ENCODE measurements at regions not wholly inside any gene's neighbourhood (a gene's known extent, or its start where the extent isn't known, plus 50 kb on each side); places are given as distances from the start of the nearest gene placed in this dataset.
"Not testable (repeated sequence)": the region's sequence is repeated elsewhere in the genome, so short reads cannot be mapped to it uniquely, and the experiment has no call there.

DNA sequence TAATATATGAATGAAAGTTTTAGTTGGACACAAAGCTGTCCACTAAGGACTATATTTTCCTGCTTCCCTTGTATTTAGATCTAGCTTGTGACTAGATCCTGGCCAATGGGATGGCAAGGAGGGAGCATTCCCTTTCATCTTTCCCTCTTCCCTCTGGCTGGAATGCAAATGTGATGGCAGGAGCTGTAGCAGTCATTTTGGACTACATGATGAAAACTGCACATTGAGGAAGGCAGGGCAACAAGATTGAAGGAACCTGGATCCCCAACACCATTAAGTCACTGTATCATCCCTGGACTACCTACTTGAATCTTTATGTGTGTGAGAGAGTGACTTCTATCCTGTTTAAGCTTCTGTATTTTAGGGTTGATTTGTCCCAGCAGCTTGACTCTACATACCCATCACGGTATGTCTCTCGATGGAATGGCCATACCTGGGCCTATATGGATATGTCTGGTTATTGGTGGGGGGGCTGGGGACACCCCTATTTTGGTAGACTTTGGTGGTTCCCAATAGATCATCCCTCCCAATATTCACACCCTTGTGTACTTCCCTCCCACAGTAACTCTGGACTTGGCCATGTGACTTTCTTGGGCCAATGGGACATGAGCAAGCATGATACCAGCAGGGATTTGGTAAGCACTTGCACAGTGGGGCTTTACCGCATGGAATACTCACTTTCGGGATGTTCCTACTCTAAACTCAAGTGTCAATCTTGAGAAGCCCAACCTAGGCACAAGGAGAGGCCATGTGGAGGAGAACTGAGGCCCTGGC is 128.5 kb downstream of the VEGFA start:
- no peak for DNase-seq

DNA sequence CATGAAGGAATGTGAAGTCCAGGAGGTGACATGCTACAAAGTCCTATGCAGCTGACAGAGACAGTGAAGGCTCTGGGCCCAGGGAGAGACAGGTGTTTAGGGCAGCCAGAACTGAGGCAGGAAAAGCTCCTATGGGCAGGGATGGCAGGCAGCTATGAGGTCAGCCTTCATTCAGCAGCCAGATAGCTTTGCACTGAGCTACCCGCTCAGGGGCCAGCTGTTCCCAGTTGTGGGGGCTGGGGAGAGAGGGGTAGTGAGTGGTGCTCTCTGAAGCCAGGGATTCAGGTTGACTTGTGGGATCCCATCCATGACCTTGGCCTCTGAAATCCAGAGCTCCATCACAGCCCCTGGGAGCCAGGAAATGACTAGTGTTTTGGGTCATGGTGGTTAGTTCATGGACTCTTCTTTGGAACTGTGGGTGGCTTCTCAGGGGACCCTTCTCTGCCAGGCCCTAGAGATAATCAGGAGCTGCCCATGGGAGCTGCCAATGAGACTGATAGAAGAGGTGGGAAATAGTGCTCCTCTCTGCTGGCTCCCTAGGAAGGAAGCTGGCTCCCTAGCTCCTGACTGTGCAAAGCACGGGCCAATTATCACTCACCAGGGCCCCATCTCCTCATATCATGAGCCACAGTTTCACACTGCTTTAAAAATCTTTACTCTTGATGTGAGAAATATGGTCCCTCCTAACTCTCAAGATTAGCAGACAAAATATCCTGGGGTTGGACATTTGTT is 127.7 kb downstream of the VEGFA start:
- no peak for DNase-seq

DNA sequence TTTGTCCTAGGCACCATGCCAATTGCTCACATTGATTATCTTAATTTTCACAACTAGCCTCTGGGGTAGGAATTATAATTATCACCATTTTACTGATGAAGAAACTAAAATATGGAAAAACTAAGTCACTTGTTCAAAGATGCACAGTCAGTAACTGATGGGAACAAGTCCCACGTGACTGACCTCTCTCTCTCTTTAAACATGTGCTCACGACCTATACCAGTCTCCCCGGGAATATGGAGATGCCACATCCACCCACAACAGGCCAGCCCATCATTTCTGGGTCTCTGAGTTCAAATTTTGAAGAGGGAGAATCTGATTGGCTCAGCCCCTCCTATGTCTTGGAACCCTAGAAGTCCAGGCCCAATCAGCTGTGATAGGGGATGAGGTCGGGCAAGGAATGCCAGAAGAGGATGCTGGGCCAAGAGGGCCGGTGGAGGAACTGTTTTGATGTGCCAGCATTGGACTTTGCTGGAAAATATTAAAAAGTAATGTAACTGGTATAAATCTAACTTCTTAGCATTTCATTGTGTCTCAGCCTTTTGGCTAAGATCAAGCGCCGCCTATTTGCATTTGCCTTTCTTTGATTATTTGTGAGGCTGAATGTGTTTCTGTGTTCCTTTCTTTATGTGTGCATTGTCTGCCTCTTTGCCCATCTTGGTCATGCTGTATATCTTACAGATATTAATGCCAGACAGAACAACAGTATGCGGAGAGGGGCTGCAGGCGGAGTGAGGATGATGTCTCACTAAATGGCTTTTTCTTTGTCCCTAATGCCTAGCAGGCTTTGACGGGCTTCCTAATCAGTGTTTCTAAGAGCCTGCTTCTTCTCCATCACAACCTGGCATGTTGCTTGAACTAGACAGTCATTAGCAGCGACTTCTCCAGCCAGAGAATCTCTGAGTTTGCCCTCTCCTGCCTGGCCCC is 126.6 kb downstream of the VEGFA start:
- no peak for DNase-seq

DNA sequence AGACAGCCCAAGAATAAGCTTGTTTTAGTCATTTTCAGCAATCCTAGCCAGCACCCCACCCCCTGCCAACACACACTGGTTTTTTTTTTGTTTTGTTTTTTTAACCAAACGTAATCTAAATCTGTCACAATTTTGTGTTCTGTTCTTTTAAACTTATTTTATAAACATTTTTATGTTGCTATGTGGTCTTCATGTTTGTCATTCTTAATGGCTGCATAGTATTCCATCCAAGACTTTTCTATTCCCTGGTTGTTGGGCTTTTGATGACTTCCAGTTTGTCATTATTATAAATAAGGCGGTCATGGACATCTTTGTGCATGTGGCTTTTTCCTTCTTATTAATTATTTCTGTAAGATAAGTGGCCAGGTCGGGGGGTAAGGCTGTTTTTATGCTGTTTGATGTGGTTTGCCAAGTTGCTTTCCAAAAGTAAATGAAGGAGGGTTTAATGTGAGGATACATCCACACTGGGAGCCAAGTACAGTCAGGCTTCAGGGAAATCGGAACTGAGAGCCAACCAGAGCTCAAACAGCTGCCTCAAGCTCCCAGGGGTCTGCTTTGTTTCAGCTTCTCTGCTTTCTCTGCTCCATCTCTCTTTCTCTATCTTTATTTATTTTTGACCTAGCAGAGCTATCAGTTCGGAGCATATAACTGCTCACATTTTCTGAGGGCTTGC is 125.8 kb downstream of the VEGFA start:
- no peak for DNase-seq

DNA sequence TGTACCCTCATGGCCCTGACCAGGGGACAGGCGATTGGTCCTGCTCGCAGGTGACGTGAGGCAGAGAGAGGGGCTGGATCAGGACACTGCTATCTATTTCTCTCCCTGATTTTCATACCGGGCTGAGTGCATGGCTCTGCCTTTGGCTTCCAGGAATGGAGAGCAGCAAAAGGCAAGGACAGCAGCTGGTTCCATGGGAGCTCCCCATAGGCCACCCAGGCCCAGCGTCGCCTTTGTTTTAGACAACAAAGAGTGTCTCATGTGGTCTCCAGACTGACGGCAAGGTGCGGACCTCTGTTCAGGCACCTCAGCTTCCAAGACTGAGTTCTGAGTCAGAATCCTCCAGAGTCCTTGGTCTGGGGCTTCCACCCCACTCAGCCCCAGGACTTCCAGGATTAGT is 123.1 kb downstream of the VEGFA start:
- DNase-seq = no peak

DNA sequence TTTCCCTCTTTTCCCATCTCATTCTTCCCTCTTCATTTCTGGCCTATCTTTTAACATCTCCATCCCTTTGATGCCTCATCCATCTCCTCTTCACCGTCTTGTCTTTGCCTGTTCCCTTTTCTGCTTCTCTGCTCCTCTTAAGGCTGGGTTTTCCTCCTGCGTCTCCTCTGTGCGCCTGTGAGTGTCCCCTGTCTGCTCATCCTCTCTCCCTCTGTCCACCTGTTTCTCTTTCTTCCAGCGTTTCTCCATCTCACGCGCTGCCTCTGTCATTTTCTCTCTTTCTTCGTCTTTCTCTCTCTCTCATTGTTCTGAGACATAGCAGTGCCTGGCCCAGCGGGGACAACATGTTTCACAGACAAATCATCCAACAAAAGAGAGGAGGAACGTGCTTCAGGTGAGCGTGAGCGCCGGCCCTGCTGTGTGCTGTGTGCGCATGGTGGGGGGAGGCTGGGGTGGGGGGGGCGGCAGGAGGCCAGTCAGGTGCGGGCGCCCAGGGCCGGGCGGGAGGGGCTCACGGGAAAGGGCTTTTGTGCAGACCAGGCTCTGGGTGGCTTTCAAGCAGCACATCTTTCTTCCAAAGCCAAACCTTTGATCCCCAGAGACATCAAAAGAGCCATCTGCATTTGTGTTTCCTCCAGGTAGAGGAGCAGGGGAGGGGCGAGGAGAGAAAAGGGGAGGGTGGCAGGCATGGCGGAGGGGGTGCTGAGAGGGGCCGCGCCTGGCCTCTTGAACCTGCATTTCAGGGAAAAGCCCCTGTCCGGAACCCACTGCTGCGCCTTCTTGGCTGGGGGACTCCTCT is 121.3 kb downstream of the VEGFA start:
- DNase-seq = no peak

DNA sequence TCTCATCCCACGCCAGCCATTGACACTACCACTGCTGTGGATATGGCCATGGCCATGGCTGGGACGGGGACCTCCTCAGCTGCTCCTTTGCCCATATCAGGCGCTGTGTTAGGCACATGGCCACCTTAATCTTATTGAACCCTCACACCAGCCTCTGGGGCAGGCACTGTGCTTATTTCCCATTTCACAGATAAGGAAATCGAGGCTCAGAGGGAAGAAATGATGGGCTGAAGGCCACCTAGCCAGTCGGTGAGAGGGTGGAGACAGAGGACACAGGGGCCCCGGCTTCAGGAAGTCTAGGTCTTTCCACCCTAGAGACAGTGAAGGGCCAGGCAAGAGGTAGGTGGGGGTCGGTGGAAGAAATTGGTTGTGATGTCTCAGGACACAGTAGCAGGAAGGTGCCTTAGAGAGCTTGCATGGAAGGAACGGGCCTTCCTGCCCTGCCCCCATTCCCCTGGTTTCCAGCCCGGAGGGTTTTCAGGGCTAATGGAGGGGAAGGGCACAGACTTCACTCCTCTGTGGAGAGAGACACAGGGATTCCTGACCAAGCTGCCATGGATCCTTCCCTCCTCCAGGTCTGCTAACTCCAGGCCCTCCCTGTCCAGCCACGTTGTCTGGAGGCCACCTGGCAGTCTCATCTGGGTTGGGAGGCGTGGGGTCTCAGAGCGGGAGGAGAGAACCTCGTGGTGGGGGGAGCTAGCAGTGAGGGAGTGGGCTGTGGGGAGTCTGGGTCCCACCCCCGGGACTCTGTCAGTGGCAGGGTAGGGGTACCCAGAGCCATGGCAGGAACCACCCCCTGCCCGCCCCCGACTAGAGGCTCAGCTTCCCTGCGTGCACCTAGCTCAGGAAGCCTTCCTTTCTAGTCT is 120.4 kb downstream of the VEGFA start:
- DNase-seq = no peak

DNA sequence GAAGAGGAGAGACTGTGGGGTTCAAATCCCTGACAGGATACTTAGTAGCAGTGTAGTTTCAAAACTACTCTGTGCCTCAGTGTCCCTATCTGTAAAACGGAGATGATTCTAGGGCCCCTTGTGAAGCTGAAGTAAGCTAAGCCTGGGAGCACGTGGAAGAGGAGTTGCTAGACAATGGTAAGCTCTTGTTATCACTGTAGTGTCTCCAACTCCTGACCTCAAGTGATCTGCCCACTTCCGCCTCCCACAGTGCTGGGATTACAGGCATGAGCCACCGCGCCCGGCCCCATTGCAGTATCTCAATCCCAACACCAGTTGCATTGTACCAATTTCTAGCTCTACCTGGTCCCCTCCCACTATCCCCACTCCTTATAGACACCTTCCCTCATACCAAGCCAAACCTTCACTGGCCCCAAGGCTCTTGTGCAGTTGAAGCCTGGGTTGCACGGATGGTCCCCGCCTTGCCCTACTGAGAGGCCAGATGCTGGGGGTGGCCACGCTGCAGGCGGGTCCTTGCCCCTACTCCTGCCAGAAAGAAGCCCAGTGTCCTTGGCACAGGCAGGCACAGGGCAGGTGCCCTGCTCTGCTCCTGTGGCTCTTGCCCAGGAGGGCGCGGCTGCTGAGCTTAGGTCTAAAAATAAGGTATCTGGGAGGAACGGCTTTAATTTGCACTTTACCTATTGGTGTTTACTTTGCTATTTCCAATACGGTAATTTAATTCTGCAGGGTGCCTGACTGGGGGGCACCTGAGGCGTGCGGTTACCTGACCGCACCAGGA is 118.1 kb downstream of the VEGFA start:
- no peak for DNase-seq

DNA sequence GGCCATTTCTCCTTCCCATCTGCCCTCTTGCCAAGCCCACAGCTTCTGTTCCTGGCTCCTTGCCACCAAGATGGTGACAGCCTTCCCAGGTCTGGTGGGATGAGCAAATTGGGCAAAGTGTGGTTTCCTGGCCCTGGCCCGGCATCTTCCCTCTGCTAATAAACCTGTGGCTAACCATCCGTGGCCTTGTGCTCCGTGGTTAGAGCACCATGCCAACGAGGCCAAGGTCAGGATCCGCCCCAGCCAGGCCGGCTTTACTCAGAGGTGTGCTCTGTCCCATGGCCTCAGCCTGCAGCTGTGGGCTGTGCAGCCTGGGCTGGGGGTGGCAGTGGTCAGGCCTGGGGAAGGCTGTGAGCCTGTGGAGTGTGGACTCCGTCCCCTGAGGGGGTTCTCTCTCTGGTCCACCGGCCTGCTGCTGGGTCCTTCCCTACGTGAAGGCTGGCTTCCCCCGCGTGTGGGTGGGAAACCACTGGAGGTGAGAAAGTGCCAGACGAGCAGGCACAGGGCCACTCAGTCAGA is 117.4 kb downstream of the VEGFA start:
- DNase-seq = no peak

DNA sequence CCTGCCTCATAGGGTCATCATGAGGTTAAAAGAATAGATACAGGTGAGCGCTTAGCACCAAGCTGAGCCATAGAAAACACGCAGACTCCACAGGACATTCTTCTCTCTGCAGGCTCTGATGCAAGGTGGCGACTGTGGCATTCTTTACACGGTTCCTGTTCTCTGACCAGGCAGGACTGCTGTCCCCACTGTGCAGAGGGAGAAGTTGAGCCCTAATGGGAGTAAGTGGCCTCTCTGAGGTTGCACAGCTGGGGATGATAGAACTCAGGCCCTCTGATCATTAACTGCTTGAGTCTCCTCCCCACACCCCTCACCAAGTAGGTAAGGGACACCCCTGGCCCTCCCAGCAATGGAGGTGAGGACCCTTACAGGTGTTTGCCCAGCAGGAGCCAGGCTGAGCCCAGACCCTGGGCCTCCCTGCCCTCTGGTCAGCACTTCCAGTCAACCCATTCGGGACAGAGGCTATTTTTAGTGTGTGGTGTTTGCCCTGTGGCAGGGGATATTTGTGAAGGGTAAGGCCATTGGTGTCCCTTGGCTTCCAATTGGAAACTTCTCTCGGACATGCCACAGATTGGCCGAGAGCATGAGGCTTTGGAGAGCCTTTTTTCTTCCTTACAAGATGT is 116.8 kb downstream of the VEGFA start:
- no peak for DNase-seq

DNA sequence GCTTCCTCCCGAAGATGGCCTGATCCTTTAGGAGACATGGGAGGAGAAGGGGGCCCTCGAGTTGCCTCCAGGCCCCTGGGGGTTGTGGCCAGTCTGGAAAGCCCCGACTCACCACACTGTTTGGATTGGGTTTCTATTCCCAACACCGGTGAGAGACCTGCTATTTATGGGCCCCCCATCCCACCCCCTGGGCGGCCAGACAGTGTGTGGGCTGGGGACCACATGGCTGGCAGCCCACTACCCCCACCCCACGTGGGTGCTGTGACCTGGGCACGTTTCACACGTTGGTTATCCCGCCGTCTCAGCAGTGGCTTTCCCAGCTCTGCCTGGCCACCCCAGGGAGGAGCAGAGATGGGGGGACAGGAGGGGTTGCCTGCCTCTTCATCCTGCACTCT is 116.1 kb downstream of the VEGFA start:
- no peak for DNase-seq

DNA sequence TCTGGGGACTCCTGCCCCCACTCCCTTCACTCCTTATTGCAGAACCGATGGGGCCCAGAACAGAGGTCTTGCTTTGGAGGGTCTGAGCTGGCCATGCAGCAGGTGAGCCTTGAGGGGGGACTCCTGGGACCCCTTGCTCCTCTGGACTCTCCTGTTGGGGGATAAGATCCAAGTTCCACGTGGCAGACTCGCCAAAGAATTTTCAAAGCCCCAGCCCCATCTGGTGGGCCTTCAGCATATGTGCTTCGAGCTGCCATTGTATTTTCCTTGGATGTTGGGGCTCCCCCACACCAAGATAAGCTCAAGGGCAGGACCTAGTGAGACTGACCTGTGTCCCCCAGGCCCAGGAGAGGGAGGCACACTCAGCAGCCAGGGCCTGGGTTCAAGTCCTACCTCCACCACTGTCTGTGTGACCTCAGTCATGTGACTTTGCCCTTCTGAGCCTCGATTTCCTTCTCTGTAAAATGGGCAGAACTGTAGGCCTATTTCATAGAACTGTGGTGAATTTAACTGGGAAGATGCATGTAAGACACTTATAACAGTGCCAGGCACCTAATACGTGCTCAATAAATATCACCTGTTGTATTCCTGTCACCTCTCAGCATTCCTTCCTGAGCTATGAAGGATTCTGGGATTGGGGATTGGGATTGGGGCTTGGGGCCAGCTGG is 115.5 kb downstream of the VEGFA start:
- DNase-seq = no peak

DNA sequence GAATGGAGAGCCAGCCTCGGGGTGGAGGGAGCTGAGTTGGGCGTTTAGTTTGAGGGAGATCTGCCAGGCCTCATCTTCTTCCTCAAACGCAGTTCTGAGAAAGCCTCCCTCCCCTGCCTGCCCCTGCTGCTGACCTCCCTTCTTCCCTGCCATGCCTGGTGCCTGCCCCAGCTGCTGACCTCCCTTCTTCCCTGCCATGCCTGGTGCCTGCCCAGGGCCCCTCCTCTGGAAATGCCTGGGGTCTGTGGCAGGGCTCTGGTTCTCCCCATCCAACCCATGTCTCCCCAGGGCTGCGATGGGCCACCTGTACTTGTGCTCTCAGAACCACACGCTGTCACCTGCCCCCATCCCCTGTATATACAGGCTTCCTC is 114.6 kb downstream of the VEGFA start:
- no peak for DNase-seq

DNA sequence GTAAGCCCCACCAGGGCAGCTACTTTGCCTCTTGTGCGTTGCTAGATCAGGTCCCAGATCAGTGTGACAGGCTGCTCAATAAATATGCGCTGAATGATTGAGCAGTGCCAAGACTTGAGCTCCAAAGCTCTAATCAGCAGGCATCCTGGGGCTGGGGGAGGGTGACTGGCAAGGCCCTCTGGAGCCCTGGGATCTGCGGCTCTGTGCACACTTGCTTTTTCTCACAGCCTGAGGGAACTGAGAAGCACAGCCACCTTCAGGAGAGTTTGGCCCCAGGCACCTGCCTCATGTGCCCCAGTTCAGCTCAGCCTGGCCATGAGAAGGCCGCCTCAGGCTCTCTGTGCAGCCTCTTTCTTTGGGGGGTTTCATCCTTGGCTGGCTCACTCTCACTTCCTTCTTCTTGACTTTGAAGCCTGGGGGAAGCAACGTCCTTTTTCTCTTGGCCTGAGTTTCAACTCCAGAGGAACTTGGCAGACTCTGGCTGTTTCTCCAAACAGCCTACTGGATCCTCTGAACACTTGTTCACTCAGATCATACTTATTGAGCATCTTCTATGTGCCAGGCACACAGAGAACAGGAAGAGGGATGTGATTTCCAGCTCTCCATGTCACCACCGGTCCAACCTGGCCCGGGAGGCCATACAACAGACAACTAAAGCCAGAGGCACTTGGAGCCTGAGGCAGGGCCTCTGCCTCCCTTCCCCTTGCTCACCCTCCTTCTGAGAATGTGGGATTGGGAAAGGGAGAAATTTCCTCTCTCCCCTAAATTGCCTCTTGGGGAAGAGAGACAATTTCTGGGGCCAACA is 114.0 kb downstream of the VEGFA start:
- no peak for DNase-seq

DNA sequence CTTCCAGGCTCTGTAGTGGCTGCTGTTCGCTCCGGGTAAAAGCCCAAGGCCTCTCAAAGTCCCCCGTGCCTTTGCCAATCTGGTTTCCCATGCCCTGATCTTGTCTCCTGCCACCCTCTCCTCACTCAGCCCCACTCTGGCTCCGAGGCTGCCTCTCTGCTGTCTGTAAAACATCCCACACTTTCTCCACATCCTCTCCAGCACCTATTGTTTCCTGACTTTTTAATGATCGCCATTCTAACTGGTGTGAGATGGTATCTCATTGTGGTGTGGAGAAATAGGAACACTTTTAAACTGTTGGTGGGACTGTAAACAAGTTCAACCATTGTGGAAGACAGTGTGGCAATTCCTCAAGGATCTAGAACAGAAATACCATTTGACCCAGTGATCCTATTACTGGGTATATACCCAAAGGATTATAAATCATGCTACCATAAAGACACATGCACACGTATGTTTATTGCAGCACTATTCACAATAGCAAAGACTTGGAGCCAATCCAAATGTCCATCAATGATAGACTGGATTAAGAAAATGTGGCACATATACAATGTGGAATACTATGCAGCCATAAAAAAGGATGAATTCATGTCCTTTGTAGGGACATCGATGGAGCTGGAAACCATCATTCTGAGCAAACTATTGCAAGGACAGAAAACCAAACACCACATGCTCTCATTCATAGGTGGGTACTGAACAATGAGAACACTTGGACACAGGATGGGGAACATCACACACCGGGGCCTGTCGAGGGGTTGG is 112.9 kb downstream of the VEGFA start:
- not testable (repeated sequence) for DNase-seq

DNA sequence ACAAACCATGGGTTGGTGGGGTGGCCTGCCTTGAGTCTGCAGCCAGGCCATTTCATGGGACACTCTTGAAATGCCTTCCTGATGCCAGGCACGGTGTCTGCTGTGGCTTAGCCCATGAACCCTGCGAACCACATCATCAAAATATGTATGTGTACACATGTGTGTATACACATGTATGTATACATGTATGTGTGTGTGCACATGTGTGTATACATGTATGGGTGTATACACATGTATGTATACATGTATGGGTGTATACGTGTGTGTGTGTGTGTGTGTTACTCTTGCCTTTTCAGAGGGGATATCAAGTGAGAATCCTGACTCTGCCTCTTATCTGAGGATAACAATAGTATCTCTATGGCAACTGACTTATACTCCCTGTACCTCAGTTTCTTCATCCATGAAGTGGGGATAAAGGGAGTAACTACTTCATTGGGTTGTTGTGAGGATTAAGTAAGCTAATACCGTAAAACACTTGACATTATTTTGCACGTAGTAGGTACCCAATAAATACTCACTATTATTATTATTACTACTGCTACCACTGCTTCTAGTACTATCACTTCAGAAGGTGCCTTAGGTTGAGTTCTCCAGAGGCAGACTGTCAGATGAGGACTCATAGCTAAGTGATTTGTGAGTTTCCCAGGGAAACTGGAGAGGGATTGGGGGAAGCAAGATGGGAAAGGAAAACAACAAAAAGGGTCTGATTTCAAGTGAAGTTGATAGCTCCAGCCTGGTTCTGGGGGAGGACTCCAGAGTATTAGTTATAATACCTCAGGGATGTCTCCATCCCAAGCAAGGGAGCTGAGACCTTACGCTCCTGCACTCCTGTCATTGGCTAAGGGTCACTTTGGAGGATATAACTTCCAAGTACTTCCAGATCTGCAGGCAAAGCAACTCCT is 110.5 kb downstream of the VEGFA start:
- DNase-seq = no peak

All from CD4-positive, alpha-beta T cell treated with Interleukin-10 for 1 hour (primary cell).